ENCODE measurements at regions not wholly inside any gene's neighbourhood (a gene's known extent, or its start where the extent isn't known, plus 50 kb on each side); places are given as distances from the start of the nearest gene placed in this dataset.

GRCh38 chr2:215736653-215737290 is 276.6 kb downstream of the MREG start:
- TF ChIP-seq FOSL1 (IDR thresholded peaks at IDR 0.05; ENCODE audit: insufficient read depth, low read depth, low read length) (no peak), CTCF (IDR thresholded peaks at IDR 0.05; ENCODE audit: control extremely low read depth in 1 of 3, insufficient read depth in 1 of 3, low read depth in 1 of 3, low read length in 3 of 3) (peak; percentile 1 to 83 (median 31)), RAD21 (IDR thresholded peaks at IDR 0.05 in 1 of 2, conservative IDR thresholded peaks at IDR 0.05 in 1 of 2; ENCODE audit: low read depth in 2 of 2, low read length in 2 of 2) (peak in 1 of 2 experiments; percentile 26; a peak in 1 of 4 replicates)
- WGBS, 2 experiments (ENCODE audit: extremely low coverage in 1 of 2, insufficient coverage in 1 of 2, insufficient read length in 1 of 2, insufficient replicate concordance in 2 of 2, low coverage in 1 of 2, low lambda C conversion rate in 2 of 2, missing lambda C conversion rate in 1 of 2), result 77% methylated on average over 4 of the region's 4 CpGs; no CpG with 5 or more reads in 1 of the 2 experiments
- POLR2A ChIA-PET (ENCODE audit: partially characterized antibody), result no interaction called here

More at GRCh38 chr2:215736653-215737290, 276.6 kb downstream of the MREG start:
- Histone ChIP-seq H3K27me3 (replicated peaks in 1 of 4; ENCODE audit: control insufficient read depth in 3 of 4, extremely low read depth in 1 of 4, insufficient read depth in 3 of 4, low read length in 3 of 4) (no peaks in the 10 kb centered on the region), H2BK120ac (replicated peaks; ENCODE audit: low read depth, low read length) (no peak overlapping the region), H4K5ac (ENCODE audit: insufficient read length, low read depth, low read length) (no peak overlapping the region), H3K79me2 (ENCODE audit: control insufficient read depth in 1 of 2, insufficient read depth in 2 of 2, low read length in 2 of 2) (no peaks in the 10 kb centered on the region), H3K56ac (replicated peaks; ENCODE audit: insufficient read length, low read depth, low read length) (no peak overlapping the region), H2BK15ac (ENCODE audit: low read length) (no peak overlapping the region), H3K27ac (ENCODE audit: low read depth, low read length) (no peak overlapping the region), H2BK12ac (ENCODE audit: low read depth, low read length) (no peak overlapping the region), H3K36me3 (ENCODE audit: control insufficient read depth in 2 of 4, insufficient read depth in 4 of 4, low read length in 3 of 4) (no peaks in the 10 kb centered on the region), H2AFZ (ENCODE audit: low read length) (no peak overlapping the region), H2BK20ac (ENCODE audit: low read length) (no peak overlapping the region), H3K4me2 (ENCODE audit: insufficient read depth in 1 of 2, low read depth in 2 of 2, low read length in 2 of 2) (no peak overlapping the region), H3K4me3 (ENCODE audit: extremely low read depth in 1 of 4, insufficient read depth in 2 of 4, low read depth in 3 of 4, low read length in 4 of 4) (no peak overlapping the region), H3K4ac (replicated peaks; ENCODE audit: insufficient read length, low read depth, low read length) (no peak overlapping the region), H3K9ac (replicated peaks in 1 of 4; ENCODE audit: extremely low read depth in 1 of 4, low read depth in 3 of 4, low read length in 3 of 4) (no peak overlapping the region), H3K9me3 (ENCODE audit: insufficient read depth in 2 of 2, low read depth in 1 of 2, low read length in 1 of 2) (no peaks in the 10 kb centered on the region), H4K8ac (ENCODE audit: extremely low read depth, insufficient read depth, low read length) (no peak overlapping the region), H4K20me1 (replicated peaks in 1 of 2; ENCODE audit: control insufficient read depth in 1 of 2, insufficient read depth in 2 of 2, low read length in 2 of 2) (no peaks in the 10 kb centered on the region), H3K23ac (ENCODE audit: insufficient read length) (no peak overlapping the region), H3K18ac (ENCODE audit: extremely low read depth, low read length) (no peak overlapping the region), H2AK5ac (ENCODE audit: low read depth, low read length) (no peak overlapping the region), H3K79me1 (ENCODE audit: low read depth, low read length) (no peaks in the 10 kb centered on the region), H3K23me2 (ENCODE audit: low read depth, low read length) (no peaks in the 10 kb centered on the region), H4K91ac (replicated peaks; ENCODE audit: insufficient read length, low read length) (no peak overlapping the region), H2BK5ac (ENCODE audit: low read depth, low read length) (no peak overlapping the region), H3K14ac (ENCODE audit: insufficient read length) (no peak overlapping the region), H3K4me1 (replicated peaks in 1 of 4; ENCODE audit: control insufficient read depth in 3 of 4, insufficient read depth in 4 of 4, low read length in 3 of 4) (no peaks in the 10 kb centered on the region)
- CTCF ChIA-PET (ENCODE audit: partially characterized antibody), result interaction anchor here (1.0 to 2.1 kb wide), 6 partner anchors 10 to 92 kb away, joined by 4 to 6 read pairs (median 4); no protein-coding TSS in a partner anchor
- peak; percentile 19 for FAIRE-seq
- DNase-seq (ENCODE audit: low read depth in 1 of 2, low spot score in 2 of 2), result no peak

Data from H1 (cell line).